ENCODE measurements at regions not wholly inside any gene's neighbourhood (a gene's known extent, or its start where the extent isn't known, plus 50 kb on each side); places are given as distances from the start of the nearest gene placed in this dataset.

DNA sequence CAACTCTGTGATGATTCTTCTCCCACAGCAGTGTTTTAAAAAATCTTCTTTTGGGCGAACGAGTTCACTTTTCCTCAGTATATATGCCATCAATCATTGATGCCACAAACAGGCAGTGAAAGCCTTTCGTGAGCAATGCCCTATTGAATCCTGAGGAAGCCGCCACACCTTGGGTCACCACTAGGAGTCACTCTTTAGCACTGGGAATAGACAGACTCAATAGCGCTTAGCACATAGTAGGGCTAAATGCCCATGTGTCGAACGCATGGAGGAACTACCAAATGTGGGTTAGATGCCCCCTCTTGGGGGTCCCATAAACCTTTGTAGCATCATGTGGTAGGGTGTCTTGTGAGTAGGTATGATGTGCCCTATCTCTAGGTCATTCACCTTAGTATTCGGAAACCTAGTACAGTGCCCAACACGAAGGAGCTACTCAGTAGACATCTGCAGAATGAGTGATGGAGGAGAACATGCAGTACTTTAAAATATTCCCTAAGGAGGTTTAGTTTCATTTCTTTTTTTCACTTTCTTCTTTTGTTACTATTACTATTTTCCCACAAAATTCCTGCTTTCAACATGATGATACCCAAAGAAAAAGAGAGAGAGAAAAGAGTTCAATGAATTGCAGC, 603.7 kb downstream of the BNC2 start:
- DNase-seq (ENCODE audit: low read depth in 1 of 2, low spot score in 1 of 2) = peak in 1 of 2 experiments; percentile 12
- in situ Hi-C loops (cut with HindIII; ENCODE audit: low pct_unique_long_range_greater_than_20kb, low sequenced_read_pairs) = no loop called here
- no peak for TF ChIP-seq JUND (IDR thresholded peaks at IDR 0.05; ENCODE audit: low read depth)

DNA sequence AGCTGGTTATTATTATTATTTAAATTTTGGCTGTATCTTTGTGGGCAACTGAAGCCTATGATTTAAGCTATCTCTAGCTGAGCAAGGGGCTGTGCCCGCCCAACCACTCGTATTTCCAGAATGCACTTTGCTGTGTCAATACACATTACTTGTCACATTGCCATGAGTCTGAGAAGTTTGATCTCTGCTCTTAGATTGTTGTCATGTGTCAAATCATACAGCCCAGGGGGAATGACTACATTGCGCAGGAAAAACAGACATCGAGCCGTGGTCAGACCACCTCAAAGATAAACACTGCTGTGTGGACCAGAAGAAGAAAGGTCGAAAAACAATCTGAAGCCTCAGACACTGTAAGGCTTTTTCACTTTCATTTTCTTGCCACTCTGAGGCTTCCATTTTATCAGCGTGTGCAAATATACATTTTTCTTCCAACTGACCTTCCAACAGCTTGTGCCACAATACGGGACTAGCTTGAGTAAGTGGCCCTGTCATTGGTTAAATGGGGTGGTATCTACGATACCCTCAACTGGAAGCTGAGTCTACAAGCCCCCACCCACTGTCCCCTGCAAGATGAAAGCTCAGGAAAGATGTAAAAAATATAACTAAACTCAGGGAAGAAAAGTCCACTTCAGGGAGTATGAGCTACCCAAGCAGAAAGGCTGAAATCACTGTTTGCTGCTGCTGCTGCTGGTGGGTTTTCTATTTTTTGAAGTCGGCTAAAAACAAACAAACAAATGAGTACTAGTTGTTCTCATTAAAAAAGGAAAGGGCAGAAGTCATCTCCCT, 603.0 kb downstream of the BNC2 start:
- in situ Hi-C loops (cut with HindIII; ENCODE audit: low pct_unique_long_range_greater_than_20kb, low sequenced_read_pairs) = no loop called here
- TF ChIP-seq JUND (IDR thresholded peaks at IDR 0.05; ENCODE audit: low read depth) = no peak
- DNase-seq (ENCODE audit: low read depth in 1 of 2, low spot score in 1 of 2) = no peak

DNA sequence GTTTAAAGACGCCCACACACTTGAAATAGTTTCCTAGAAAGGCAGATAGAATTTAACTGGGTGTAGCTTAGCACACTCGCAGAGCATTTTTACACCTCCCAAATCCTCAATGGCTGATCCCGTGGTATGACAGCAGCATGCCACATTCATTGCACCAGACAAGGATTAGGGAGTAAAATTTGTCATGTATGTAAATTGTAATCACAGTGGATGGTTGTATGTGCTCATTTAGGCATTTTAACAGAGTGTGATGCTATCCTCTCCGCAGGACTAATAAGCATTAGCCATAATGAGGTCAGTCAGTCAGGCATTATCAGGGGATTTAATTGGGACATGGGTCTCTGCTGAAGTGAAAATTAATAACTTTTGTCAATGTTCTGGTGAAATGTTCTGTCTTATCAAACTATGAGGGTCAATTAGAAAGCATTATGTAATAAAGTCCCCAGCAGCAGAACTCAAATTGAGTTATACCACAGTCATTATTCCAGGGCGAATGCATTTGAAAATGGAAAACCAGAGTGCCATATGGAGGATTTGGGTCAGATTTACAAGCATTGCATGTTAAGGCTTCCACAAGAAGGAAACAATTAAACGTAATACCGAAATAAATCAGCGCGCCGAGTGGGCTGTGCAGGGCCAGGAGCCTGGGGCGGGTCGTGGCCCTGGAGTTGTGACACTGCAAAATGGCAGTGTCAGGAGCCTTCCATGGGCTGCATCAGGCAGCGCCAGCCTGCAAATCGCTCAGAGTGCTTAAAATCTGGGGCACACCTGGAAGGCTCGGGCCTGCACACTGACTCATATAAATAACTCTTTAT, 602.2 kb downstream of the BNC2 start:
- TF ChIP-seq JUND (IDR thresholded peaks at IDR 0.05; ENCODE audit: low read depth) = no peak
- in situ Hi-C loops (cut with HindIII; ENCODE audit: low pct_unique_long_range_greater_than_20kb, low sequenced_read_pairs) = no loop called here
- DNase-seq (ENCODE audit: low read depth in 1 of 2, low spot score in 1 of 2) = no peak

- in situ Hi-C loops (cut with HindIII; ENCODE audit: low pct_unique_long_range_greater_than_20kb, low sequenced_read_pairs) = no loop called here
- no peak for DNase-seq (ENCODE audit: low read depth in 1 of 2, low spot score in 1 of 2)
- no peak for TF ChIP-seq JUND (IDR thresholded peaks at IDR 0.05; ENCODE audit: low read depth)
These were observed 598.5 kb downstream of the BNC2 start for GRCh38 chr9:16271967-16272366.

DNA sequence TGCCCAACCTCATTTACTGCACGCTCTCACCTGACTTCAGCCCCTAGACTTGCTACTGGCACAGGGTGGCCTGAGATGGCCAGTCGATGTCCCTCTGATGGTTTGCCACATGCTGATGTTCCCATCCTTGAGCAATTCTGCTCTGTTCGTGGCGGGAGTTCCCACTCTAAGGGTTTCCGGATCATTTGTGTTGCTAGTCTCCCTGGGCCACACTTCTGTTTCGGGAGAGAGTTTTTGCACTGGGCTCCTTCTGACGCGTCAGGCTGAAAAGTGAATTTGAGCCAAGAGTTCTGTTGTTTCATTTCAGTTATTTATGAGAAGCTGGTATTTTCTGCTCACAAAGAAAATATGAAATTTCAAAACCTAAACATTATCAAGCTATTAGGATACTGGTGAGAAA, 597.7 kb downstream of the BNC2 start:
- no peak for DNase-seq (ENCODE audit: low read depth in 1 of 2, low spot score in 1 of 2)
- TF ChIP-seq JUND (IDR thresholded peaks at IDR 0.05; ENCODE audit: low read depth) = no peak
- in situ Hi-C loops (cut with HindIII; ENCODE audit: low pct_unique_long_range_greater_than_20kb, low sequenced_read_pairs) = no loop called here

GRCh38 chr9:16275795-16276624, 594.5 kb downstream of the BNC2 start:
- in situ Hi-C loops (cut with HindIII; ENCODE audit: low pct_unique_long_range_greater_than_20kb, low sequenced_read_pairs) = no loop called here
- no peak for TF ChIP-seq JUND (IDR thresholded peaks at IDR 0.05; ENCODE audit: low read depth)
- DNase-seq (ENCODE audit: low read depth in 1 of 2, low spot score in 1 of 2) = no peak

DNA sequence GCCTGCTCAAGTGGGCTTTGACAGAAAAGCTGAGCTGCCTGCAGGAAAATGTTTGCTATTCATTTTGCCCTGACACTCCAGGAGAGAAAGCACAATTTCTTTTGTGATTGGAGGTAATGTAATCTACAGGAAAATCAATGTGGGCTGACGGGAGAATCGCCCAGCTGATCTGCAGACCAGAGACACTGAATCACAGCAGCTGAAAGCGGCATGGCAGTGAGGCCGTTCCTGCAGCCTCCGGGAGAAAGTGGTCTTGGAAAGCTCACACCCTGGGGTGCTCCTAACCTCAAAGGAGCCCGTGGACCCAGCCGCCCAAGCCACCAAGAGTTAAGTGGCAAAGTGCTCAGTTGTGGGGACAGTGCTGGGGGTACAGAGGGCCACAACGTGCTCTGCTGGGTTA, 593.6 kb downstream of the BNC2 start:
- no peak for TF ChIP-seq JUND (IDR thresholded peaks at IDR 0.05; ENCODE audit: low read depth)
- in situ Hi-C loops (cut with HindIII; ENCODE audit: low pct_unique_long_range_greater_than_20kb, low sequenced_read_pairs) = no loop called here
- no peak for DNase-seq (ENCODE audit: low read depth in 1 of 2, low spot score in 1 of 2)

DNA sequence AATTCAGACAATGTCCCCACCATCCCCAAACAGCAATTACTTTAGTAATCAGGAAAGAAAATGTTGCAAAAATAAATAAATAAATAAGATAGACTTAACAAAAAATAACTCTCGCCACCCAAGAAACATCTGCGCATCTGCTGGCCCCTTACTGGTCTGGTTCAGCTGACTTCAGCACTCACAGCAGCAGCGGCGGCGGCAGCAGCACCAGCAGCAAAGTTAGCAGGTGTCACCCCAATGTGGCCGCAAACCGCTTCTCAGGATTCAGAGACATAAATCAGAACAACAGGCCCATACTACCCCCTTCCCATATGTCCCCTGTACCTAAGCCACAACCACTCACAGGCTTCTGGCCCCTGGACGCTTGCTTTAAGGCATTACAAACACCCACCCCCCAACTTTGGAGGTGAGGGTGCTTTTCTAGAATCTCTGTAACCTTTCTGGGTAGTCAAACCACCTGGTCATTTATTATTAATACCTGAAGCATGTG, 593.0 kb downstream of the BNC2 start:
- no peak for TF ChIP-seq JUND (IDR thresholded peaks at IDR 0.05; ENCODE audit: low read depth)
- in situ Hi-C loops (cut with HindIII; ENCODE audit: low pct_unique_long_range_greater_than_20kb, low sequenced_read_pairs) = no loop called here
- no peak for DNase-seq (ENCODE audit: low read depth in 1 of 2, low spot score in 1 of 2)

- TF ChIP-seq JUND (IDR thresholded peaks at IDR 0.05; ENCODE audit: low read depth) = no peak
- in situ Hi-C loops (cut with HindIII; ENCODE audit: low pct_unique_long_range_greater_than_20kb, low sequenced_read_pairs) = no loop called here
- DNase-seq (ENCODE audit: low read depth in 1 of 2, low spot score in 1 of 2) = no peak
These were observed 592.0 kb downstream of the BNC2 start for GRCh38 chr9:16278326-16278999.

DNA sequence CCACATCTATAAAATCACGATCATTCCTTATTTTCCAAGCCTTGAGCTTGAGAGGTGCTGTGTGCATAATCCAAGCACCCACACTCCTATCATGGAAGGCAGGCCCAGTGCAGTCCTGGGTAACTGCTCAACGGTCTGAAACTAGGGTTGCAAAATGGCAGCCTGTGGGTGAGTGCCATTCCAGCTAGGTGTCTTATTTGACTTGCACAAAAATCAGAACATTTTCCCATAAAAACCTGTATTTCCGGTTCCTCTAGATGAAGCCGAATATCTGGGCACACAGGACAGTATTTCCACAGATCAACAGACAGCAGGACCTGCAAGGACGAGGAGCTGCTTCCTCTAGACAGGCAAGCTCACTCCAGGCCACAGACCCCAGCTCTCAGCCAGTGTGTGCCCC, 588.8 kb downstream of the BNC2 start:
- TF ChIP-seq JUND (IDR thresholded peaks at IDR 0.05; ENCODE audit: low read depth) = no peak
- in situ Hi-C loops (cut with HindIII; ENCODE audit: low pct_unique_long_range_greater_than_20kb, low sequenced_read_pairs) = no loop called here
- DNase-seq (ENCODE audit: low read depth in 1 of 2, low spot score in 1 of 2) = peak in 1 of 2 experiments; percentile 31

DNA sequence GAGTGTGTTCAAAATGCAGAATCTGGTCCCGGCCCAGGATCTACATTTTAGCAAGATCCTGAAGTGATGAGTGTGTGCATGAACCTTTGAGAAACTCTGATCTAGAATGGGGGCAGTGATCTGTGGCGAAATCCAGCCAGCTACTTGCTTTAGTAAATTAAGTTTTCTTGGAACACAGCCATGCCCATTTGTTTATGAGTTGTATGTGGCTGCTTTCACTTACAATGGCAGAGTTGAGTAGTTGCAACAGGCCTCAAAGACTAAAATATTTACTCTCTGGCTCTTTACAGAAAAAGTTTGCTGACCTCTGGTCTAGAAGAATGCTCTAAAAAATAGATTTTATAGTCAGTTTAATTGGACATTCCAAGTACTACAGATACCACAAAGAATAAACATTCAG, 588.3 kb downstream of the BNC2 start:
- in situ Hi-C loops (cut with HindIII; ENCODE audit: low pct_unique_long_range_greater_than_20kb, low sequenced_read_pairs) = no loop called here
- DNase-seq (ENCODE audit: low read depth in 1 of 2, low spot score in 1 of 2) = no peak
- no peak for TF ChIP-seq JUND (IDR thresholded peaks at IDR 0.05; ENCODE audit: low read depth)

DNA sequence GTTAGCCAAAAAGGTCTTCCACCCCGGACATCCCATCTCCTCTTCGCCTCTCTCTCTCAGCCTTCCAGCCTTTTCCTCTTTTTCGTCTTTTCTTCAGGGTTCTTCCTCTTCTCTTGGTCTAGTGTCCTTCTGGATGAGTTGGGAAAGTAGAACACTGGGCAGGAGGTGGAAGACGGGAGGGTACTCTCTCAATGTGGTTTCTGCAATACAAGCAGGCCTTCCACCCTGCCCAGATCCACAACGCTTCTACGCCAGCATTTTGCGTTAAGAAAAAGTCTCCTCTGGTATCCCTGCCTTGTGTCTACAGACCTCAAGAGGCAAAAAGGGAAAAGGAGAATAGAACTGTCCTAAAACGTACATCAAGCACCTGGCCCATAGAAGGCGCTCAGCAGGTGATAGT, 587.8 kb downstream of the BNC2 start:
- DNase-seq (ENCODE audit: low read depth in 1 of 2, low spot score in 1 of 2) = no peak
- TF ChIP-seq JUND (IDR thresholded peaks at IDR 0.05; ENCODE audit: low read depth) = no peak
- in situ Hi-C loops (cut with HindIII; ENCODE audit: low pct_unique_long_range_greater_than_20kb, low sequenced_read_pairs) = no loop called here
